ENCODE measurements at regions not wholly inside any gene's neighbourhood (a gene's known extent, or its start where the extent isn't known, plus 50 kb on each side); places are given as distances from the start of the nearest gene placed in this dataset.

- DNase-seq: no peak
Measured at GRCh38 chr3:145780301-145780700, 380.7 kb downstream of the PLOD2 start.

DNA sequence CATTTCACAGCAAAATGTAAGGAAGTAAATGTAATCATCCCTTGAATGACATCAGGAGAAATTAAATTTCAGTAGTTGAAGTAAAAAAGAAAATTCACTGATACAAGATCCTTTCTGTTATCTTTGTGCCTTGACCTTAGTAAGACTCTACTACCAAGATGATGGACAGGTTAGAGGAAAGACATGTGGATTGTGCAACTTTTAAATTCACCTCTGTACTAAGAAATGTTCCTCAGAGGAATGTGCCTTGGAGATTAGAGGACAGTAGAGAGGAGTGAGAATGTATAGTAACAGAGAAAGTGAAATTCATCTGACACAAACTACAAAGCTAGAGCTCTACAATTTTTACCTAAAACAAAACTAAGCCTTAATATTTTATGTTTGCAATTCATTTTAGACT, 375.3 kb downstream of the PLOD2 start:
- DNase-seq: no peak

DNA sequence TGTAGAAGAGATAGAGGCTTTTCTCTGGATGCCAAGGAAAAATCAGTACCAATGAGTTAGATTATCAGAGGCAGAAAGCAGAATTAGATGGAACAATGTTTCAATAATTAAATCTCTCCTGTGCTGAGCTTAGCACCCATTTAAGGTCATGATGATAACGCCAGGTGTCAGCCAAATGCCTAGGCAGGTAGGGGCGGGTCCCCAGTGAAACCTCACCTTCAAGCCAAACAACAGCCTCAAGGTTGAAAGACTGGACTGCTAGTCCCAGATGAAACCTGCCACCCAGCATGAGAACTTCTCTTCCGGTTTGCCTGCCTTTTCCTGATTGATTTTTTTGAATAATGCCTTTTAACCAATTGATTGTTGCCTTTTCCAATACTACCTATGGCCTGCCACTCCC, 363.0 kb downstream of the PLOD2 start:
- DNase-seq: no peak

DNA sequence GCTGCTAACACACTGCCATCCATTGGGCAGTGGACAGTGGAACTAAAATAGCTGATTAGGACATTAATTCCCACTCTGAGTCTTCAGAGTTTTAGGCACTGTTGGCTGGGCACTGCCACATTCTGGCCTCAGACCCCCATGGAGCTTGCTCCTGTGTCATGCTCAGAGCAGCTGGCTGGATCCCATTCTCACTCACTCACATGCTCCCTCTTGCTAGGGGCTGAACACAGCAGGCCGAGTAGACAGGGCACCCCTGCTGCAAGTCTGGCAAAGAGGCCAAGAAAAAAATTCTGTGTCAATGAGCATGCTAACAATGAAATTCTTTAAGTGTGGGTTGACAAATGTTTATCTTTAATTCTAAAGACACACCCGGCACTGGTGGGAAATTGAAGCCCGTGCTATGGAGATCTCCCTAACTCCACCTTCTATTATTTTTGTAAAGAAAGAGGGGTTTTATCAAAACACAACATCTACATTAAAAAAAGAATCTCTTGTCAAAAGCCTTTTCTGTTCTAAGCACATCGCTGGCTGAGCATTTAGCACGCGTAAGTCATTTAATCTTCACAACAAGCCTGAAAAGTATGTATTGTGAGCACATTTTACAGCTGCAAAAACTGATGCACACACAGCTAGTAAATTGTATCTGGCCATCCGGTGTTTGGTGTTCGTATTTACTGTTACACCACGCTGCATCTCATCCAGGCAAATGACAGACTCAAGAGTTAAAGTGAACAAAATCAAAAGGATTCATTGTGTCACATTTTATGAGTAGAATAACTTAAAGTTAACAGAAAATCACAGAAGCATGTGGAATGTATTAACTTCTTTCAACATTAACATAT, 362.1 kb downstream of the PLOD2 start:
- DNase-seq: no peak

GRCh38 chr3:145801696-145802095, 359.3 kb downstream of the PLOD2 start:
- no peak for DNase-seq

- DNase-seq: peak; percentile 50
Measured at GRCh38 chr3:145807990-145808389, 353.0 kb downstream of the PLOD2 start.

DNA sequence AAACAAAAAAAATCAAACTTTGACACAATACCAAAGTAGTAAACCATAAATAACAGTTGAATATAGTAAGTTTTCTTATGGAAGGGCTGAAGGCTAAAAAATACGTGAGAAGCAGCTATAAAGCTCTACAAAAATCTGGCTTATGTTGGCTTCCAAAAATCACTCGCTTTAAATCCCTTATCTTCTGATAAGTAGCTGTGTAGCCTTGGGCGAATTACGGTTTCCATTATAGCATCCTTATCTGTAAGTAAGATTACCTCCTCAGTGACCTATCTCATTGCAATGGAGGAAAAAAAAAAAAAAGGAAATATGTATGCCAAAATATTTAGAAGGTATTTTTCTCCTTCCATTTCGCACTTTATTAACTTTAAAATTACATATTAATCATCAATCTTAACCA, 348.6 kb downstream of the PLOD2 start:
- no peak for DNase-seq

DNA sequence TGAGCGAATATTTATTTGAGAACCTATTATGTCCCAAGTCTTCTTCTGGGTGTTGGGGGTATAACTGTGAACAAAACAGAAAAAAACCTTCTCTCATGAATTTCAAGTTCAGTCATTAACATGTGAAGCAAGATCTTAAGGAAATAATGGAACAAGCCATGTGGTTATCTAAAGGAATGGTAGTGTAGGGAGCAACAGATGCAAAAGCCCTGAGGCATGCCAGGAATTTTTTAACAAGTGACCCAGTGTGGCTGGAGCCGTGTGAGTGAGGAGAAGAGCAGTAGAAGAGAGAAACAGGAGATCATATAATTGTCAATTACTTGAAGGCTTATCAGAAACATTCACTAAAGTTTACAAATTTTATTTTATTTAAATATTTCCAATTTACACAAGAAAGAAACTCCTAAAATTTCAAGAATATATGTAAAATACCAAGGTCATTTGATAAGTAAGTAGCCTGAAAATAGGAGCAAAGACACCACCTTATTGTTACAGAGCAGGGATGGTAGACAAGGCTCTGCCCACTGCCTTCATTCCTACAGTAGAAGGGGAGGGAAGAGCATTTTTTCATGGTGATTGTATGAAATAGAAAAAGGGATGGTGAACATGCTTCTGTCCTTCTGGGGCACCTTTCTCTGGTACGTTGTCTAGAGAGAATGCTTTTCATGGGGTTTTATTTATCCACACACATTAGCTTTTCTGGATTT, 345.1 kb downstream of the PLOD2 start:
- DNase-seq: no peak

DNA sequence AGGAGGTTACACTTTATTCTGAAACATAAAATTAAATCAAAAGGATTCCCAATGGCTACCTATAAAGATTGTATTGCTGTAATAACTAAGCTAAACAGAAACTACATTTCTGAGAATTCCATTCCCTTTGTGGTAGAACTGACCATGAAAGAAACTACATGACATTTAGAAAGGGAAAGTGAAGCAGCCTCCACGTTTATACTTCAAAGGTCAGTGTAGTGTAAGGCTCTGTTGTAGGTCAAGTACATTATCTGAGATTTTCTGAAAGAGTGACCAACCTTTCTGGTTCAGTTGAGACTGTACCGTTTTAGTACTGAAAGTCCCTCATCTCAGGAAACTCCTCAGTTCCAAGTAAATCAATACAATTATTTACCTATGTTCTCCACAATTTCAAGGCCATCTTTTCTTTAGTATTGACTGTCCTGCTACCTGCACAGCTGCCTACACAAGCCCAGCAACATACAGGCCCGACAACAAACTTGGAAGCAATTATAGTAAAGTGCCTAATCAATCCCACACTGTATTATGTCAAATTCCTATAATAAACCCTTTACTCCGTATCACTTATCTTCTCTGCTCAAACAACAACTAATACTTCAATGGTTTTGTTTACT, 343.0 kb downstream of the PLOD2 start:
- DNase-seq: no peak

- DNase-seq: peak; percentile 40
Measured at GRCh38 chr3:145820170-145820569, 340.8 kb downstream of the PLOD2 start.

GRCh38 chr3:145842294-145842902, 318.6 kb downstream of the PLOD2 start:
- no peak for DNase-seq

DNA sequence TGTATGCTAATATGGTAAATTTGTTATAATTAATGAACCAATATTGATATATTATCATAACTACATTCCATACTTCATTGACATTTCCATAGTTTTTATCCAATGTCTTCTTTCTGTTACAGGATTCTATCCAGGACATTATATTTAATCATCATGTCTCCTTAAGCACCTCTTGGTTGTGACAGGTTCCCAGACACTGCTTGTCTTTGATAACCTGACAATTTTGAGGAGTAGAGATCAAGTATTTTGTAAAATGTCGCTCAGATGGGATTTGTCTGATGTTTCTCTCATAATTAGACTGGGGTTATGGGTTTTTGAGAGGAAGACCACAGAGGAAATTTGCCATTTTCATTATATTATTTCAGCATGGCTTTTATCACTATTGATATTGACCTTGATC, 317.4 kb downstream of the PLOD2 start:
- DNase-seq: no peak

GRCh38 chr3:145849115-145849514, 311.9 kb downstream of the PLOD2 start:
- DNase-seq: no peak

DNA sequence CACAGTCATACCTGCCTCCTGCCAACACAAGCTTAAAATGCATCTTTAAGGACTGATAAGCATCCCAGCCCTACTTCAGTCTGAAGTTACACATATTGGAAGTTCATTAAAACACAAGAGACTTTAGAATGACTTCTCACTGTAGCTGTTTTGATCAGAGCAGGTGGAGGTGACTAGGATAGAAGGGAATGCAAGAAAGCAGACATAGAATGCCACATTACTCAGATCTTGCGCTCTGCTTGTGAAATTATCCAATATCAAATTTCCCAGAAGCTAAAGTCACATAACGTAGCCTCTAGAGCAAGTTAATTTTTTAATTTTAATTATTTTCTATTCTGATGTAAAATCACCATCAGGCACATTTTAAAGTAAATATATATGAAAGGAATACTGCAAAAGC, 306.5 kb downstream of the PLOD2 start:
- no peak for DNase-seq

- no peak for DNase-seq
Measured at GRCh38 chr3:145857956-145858355, 303.0 kb downstream of the PLOD2 start.

- DNase-seq: no peak
Measured at GRCh38 chr3:145864336-145864735, 296.6 kb downstream of the PLOD2 start.

DNA sequence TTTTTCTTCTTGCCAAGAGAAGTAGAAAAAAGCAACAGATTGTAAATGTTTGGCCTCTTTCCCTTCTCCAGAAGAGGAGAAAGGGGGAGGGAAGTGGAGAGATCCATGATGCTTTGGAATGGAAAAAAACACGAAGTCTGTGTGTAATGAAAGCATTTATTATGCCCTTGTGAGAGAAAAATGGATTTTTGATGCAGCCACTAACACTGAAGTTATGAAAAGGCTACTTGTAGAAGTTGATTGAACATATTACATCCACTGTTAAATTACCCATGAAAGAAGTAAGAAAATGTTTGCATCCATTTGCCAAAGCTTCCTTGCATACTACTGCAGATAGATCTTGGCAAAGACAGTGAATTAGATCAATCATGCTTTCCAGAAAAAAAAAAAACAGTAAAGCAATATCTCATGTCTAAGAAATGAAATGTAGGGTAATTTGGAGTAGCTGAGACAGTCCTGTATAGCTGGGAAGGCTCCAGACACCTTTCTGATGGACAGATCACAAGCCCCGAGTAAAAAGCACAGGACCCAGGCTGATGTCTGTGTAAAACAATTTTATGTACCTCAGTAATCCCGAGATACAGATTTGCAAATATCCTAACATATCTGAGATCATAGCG, 295.5 kb downstream of the PLOD2 start:
- DNase-seq: no peak

GRCh38 chr3:145869958-145870357, 291.0 kb downstream of the PLOD2 start:
- no peak for DNase-seq

DNA sequence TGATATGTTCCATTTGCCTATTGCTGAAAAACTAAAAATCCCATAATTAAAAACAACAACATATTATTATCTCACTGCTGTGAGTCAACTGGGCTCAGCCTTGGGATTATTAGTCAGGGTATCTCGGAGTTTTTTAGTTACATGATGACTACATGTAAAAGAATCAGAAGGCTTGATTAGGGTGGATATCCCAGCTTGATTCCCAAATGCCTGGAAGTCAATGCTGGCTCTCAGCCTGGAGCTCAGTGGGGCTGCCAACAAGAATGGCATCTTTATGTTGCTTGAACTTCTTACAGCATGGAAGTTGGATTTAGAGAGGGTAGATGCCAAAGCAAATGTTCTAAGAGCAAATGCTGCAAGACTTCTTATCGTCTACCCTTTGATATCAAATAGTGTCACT, 278.5 kb downstream of the PLOD2 start:
- DNase-seq: peak; percentile 58

DNA sequence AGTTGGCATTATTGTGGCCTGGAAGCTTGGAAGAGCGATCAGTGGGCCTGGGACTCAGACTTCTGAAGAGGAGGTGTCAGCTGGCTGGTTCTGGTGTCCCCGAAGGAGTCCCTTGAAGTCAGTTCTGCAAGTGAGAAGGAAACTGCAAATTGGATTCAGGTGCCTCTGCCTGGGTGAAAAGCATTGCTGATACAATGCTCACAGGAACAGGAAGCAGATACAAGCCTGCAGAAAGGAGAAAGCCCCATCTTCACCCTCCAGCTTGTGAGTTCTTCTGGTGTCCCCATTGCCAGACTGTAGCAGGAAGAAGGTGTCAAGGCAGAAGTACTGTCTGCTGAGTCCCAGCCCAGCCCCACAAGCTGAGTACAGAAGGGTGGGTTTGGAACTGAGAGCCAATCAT, 271.3 kb downstream of the PLOD2 start:
- DNase-seq: no peak

GRCh38 chr3:145892869-145893268, 268.1 kb downstream of the PLOD2 start:
- DNase-seq: no peak

GRCh38 chr3:145893331-145893730, 267.7 kb downstream of the PLOD2 start:
- DNase-seq: no peak

DNA sequence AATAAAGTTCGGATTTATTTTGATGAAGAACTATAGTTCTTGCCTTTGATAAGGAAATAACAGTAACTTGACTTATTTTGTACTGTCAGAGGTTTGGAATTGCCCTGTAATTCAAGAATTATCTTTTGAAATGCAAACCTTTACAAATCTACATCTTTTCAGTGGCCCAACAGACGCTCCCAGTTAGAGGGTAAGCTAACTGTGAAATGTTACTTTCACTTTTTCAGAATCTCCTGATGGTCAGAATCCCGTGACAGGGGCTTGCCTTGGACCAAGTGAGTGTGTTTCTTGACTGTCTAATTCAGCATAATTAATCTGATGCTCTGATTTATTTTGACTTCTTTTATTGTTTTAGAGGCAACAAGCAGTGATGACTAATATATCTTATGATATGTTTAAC, 262.5 kb downstream of the PLOD2 start:
- no peak for DNase-seq

Measured in fibroblast of skin of right quadriceps (primary cell).